ENCODE measurements at regions not wholly inside any gene's neighbourhood (a gene's known extent, or its start where the extent isn't known, plus 50 kb on each side); places are given as distances from the start of the nearest gene placed in this dataset.

- intact Hi-C loops (cut with DNase I; ENCODE audit: low total_unique reads), result loop anchor here (10.0 kb wide), 1 partner anchor 70 kb away; no protein-coding TSS in a partner anchor
- WGBS, 2 donors, result 87 to 90% methylated on average over 2 of the region's 2 CpGs
- Histone ChIP-seq H3K27ac (no peak overlapping the region), H3K36me3 (ENCODE audit: low read depth, missing control alignments) (no peaks in the 10 kb centered on the region), H3K9me3 (no peaks in the 10 kb centered on the region), H3K27me3 (no peaks in the 10 kb centered on the region), H3K4me3 (no peak overlapping the region), H3K4me1 (no peaks in the 10 kb centered on the region)
- DNase-seq, result no peak
- TF ChIP-seq POLR2A (IDR thresholded peaks at IDR 0.05), result no peak
- TF ChIP-seq, protein P1, sequence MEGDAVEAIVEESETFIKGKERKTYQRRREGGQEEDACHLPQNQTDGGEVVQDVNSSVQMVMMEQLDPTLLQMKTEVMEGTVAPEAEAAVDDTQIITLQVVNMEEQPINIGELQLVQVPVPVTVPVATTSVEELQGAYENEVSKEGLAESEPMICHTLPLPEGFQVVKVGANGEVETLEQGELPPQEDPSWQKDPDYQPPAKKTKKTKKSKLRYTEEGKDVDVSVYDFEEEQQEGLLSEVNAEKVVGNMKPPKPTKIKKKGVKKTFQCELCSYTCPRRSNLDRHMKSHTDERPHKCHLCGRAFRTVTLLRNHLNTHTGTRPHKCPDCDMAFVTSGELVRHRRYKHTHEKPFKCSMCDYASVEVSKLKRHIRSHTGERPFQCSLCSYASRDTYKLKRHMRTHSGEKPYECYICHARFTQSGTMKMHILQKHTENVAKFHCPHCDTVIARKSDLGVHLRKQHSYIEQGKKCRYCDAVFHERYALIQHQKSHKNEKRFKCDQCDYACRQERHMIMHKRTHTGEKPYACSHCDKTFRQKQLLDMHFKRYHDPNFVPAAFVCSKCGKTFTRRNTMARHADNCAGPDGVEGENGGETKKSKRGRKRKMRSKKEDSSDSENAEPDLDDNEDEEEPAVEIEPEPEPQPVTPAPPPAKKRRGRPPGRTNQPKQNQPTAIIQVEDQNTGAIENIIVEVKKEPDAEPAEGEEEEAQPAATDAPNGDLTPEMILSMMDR (IDR thresholded peaks at IDR 0.05), result no peak
Measured at GRCh38 chr3:152174876-152175527, 93.7 kb upstream of the MBNL1 start.

- WGBS, 2 donors, result 82 to 84% methylated on average over 2 of the region's 2 CpGs
- intact Hi-C loops (cut with DNase I; ENCODE audit: low total_unique reads), result loop anchor here (10.0 kb wide), 1 partner anchor 69 kb away; no protein-coding TSS in a partner anchor
Measured at GRCh38 chr3:152175528-152175889, 93.2 kb upstream of the MBNL1 start.

GRCh38 chr3:152176241-152176640 lies 92.5 kb upstream of the MBNL1 start:
- intact Hi-C loops (cut with DNase I; ENCODE audit: low total_unique reads), result loop anchor here (10.0 kb wide), 1 partner anchor 69 kb away; no protein-coding TSS in a partner anchor
- Histone ChIP-seq H3K27ac (no peak overlapping the region), H3K4me1 (no peaks in the 10 kb centered on the region), H3K36me3 (ENCODE audit: low read depth, missing control alignments) (no peaks in the 10 kb centered on the region), H3K9me3 (no peaks in the 10 kb centered on the region), H3K27me3 (no peaks in the 10 kb centered on the region), H3K4me3 (no peak overlapping the region)
- 85 to 86% methylated on average over 2 of the region's 2 CpGs for WGBS, 2 donors
- no peak for DNase-seq
- TF ChIP-seq POLR2A (IDR thresholded peaks at IDR 0.05), result no peak
- TF ChIP-seq, protein P1 (IDR thresholded peaks at IDR 0.05), result no peak

More at GRCh38 chr3:152175528-152175889, 93.2 kb upstream of the MBNL1 start:
- no peaks in the 10 kb centered on the region for H3K4me1 ChIP-seq
- H3K27me3 ChIP-seq, result no peaks in the 10 kb centered on the region
- TF ChIP-seq POLR2A (IDR thresholded peaks at IDR 0.05), result no peak
- TF ChIP-seq, protein P1 (IDR thresholded peaks at IDR 0.05), result no peak
- H3K9me3 ChIP-seq, result no peaks in the 10 kb centered on the region
- H3K27ac ChIP-seq, result no peak overlapping the region
- H3K4me3 ChIP-seq, result no peak overlapping the region
- no peaks in the 10 kb centered on the region for H3K36me3 ChIP-seq (ENCODE audit: low read depth, missing control alignments)
- DNase-seq, result no peak

DNA sequence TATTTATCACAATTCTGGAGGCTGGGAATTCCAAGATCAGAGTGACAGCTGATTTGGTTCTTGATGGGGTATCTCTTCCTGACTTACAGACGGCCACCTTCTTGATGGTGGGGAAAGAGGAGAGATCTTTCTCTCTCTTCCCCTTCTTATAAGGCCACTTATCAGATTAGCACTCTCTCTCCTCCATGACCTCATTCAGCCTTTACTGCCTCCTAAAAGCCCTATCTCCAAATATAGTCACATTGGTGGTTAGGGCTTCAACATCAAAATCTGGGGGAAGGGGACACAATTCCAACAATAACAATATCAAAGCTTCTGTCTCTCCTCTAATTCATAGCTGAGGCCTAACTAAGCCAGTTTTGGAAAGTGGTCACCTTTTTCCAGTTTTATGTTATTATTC lies 91.7 kb upstream of the MBNL1 start:
- H3K27ac ChIP-seq, result no peak overlapping the region
- DNase-seq, result no peak
- intact Hi-C loops (cut with DNase I; ENCODE audit: low total_unique reads), result loop anchor here (10.0 kb wide), 1 partner anchor 68 kb away; no protein-coding TSS in a partner anchor
- H3K27me3 ChIP-seq, result no peaks in the 10 kb centered on the region
- no peaks in the 10 kb centered on the region for H3K36me3 ChIP-seq (ENCODE audit: low read depth, missing control alignments)
- no peaks in the 10 kb centered on the region for H3K9me3 ChIP-seq
- TF ChIP-seq POLR2A (IDR thresholded peaks at IDR 0.05), result no peak
- TF ChIP-seq, protein P1 (IDR thresholded peaks at IDR 0.05), result no peak
- H3K4me1 ChIP-seq, result no peaks in the 10 kb centered on the region
- 92 to 100% methylated on average over 1 of the region's 1 CpG for WGBS, 2 donors
- no peak overlapping the region for H3K4me3 ChIP-seq

GRCh38 chr3:152177757-152178156 lies 91.0 kb upstream of the MBNL1 start:
- H3K4me1 ChIP-seq, result no peaks in the 10 kb centered on the region
- H3K27ac ChIP-seq, result no peak overlapping the region
- no peaks in the 10 kb centered on the region for H3K27me3 ChIP-seq
- DNase-seq, result no peak
- WGBS, 2 donors, result 89 to 93% methylated on average over 1 of the region's 1 CpG
- TF ChIP-seq, protein P1 (IDR thresholded peaks at IDR 0.05), result no peak
- TF ChIP-seq POLR2A (IDR thresholded peaks at IDR 0.05), result no peak
- H3K4me3 ChIP-seq, result no peak overlapping the region
- H3K36me3 ChIP-seq (ENCODE audit: low read depth, missing control alignments), result no peaks in the 10 kb centered on the region
- intact Hi-C loops (cut with DNase I; ENCODE audit: low total_unique reads), result loop anchor here (10.0 kb wide), 1 partner anchor 67 kb away; no protein-coding TSS in a partner anchor
- no peaks in the 10 kb centered on the region for H3K9me3 ChIP-seq
